GM23338 (cell line): ENCODE measurements at regions not wholly inside any gene's neighbourhood (a gene's known extent, or its start where the extent isn't known, plus 50 kb on each side); places are given as distances from the start of the nearest gene placed in this dataset.

Experiments used
- CREB1 ChIP-seq: fragments of 250-450 bp; sonication (Bioruptor Pico); IDR thresholded peaks from 2 replicates; pipeline ENCODE4 v1.5.0; 2020; ENCODE audit warnings: low read depth, mild to moderate bottlenecking, moderate library complexity
- CTCF ChIP-seq, 2 experiments: fragments of 200-600 bp in 1 of 2; sonication (generic) in 1 of 2; conservative IDR thresholded peaks; 2 replicates each; pipeline versions ENCODE4 v1.5.1 to v1.6.1; 2016 to 2017; ENCODE audit warnings: antibody characterized with exemption in 2 of 2, low read depth in 2 of 2, mild to moderate bottlenecking in 2 of 2, moderate library complexity in 1 of 2
- JUNB ChIP-seq: IDR thresholded peaks from one replicate; pipeline ENCODE4 v1.6.1; 2016; ENCODE audit warnings: antibody characterized with exemption; ENCODE audit not compliant: unreplicated experiment
- NANOG ChIP-seq: IDR thresholded peaks from 2 replicates; pipeline ENCODE4 v1.6.1; 2016; ENCODE audit warnings: antibody characterized with exemption, borderline replicate concordance
- POLR2AphosphoS5 ChIP-seq: IDR thresholded peaks from 2 replicates; pipeline ENCODE4 v1.6.1; 2016; ENCODE audit warnings: antibody characterized with exemption, low read depth
- ZNF331 ChIP-seq: fragments of 250-450 bp; sonication (Bioruptor Pico); IDR thresholded peaks from 2 replicates; pipeline ENCODE4 v1.5.0; 2020; ENCODE audit warnings: low read depth, mild to moderate bottlenecking, moderate library complexity
- TF ChIP-seq, protein P1 (sequence below): fragments of 250-450 bp; sonication (Bioruptor Pico); IDR thresholded peaks from 2 replicates; pipeline ENCODE4 v1.5.0; 2020; ENCODE audit warnings: mild to moderate bottlenecking, moderate library complexity
- TF ChIP-seq, protein P2 (sequence below): IDR thresholded peaks from one replicate; pipeline ENCODE4 v1.6.1; 2018; ENCODE audit warnings: antibody characterized with exemption; ENCODE audit not compliant: unreplicated experiment

- TF ChIP-seq, protein P1, sequence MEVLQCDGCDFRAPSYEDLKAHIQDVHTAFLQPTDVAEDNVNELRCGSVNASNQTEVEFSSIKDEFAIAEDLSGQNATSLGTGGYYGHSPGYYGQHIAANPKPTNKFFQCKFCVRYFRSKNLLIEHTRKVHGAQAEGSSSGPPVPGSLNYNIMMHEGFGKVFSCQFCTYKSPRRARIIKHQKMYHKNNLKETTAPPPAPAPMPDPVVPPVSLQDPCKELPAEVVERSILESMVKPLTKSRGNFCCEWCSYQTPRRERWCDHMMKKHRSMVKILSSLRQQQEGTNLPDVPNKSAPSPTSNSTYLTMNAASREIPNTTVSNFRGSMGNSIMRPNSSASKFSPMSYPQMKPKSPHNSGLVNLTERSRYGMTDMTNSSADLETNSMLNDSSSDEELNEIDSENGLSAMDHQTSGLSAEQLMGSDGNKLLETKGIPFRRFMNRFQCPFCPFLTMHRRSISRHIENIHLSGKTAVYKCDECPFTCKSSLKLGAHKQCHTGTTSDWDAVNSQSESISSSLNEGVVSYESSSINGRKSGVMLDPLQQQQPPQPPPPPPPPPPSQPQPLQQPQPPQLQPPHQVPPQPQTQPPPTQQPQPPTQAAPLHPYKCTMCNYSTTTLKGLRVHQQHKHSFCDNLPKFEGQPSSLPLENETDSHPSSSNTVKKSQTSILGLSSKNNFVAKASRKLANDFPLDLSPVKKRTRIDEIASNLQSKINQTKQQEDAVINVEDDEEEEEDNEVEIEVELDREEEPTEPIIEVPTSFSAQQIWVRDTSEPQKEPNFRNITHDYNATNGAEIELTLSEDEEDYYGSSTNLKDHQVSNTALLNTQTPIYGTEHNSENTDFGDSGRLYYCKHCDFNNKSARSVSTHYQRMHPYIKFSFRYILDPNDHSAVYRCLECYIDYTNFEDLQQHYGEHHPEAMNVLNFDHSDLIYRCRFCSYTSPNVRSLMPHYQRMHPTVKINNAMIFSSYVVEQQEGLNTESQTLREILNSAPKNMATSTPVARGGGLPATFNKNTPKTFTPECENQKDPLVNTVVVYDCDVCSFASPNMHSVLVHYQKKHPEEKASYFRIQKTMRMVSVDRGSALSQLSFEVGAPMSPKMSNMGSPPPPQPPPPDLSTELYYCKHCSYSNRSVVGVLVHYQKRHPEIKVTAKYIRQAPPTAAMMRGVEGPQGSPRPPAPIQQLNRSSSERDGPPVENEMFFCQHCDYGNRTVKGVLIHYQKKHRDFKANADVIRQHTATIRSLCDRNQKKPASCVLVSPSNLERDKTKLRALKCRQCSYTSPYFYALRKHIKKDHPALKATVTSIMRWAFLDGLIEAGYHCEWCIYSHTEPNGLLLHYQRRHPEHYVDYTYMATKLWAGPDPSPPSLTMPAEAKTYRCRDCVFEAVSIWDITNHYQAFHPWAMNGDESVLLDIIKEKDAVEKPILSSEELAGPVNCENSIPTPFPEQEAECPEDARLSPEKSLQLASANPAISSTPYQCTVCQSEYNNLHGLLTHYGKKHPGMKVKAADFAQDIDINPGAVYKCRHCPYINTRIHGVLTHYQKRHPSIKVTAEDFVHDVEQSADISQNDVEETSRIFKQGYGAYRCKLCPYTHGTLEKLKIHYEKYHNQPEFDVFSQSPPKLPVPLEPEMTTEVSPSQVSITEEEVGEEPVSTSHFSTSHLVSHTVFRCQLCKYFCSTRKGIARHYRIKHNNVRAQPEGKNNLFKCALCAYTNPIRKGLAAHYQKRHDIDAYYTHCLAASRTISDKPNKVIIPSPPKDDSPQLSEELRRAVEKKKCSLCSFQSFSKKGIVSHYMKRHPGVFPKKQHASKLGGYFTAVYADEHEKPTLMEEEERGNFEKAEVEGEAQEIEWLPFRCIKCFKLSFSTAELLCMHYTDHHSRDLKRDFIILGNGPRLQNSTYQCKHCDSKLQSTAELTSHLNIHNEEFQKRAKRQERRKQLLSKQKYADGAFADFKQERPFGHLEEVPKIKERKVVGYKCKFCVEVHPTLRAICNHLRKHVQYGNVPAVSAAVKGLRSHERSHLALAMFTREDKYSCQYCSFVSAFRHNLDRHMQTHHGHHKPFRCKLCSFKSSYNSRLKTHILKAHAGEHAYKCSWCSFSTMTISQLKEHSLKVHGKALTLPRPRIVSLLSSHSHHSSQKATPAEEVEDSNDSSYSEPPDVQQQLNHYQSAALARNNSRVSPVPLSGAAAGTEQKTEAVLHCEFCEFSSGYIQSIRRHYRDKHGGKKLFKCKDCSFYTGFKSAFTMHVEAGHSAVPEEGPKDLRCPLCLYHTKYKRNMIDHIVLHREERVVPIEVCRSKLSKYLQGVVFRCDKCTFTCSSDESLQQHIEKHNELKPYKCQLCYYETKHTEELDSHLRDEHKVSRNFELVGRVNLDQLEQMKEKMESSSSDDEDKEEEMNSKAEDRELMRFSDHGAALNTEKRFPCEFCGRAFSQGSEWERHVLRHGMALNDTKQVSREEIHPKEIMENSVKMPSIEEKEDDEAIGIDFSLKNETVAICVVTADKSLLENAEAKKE (CRISPR knock-in tag): no peak
- TF ChIP-seq JUNB (no peak), NANOG (no peak), POLR2AphosphoS5 (no peak), CTCF (conservative IDR thresholded peaks at IDR 0.05; ENCODE audit: low read depth in 2 of 2) (no peak), CREB1 (CRISPR knock-in tag) (no peak), ZNF331 (CRISPR knock-in tag) (no peak)
- TF ChIP-seq, protein P2, sequence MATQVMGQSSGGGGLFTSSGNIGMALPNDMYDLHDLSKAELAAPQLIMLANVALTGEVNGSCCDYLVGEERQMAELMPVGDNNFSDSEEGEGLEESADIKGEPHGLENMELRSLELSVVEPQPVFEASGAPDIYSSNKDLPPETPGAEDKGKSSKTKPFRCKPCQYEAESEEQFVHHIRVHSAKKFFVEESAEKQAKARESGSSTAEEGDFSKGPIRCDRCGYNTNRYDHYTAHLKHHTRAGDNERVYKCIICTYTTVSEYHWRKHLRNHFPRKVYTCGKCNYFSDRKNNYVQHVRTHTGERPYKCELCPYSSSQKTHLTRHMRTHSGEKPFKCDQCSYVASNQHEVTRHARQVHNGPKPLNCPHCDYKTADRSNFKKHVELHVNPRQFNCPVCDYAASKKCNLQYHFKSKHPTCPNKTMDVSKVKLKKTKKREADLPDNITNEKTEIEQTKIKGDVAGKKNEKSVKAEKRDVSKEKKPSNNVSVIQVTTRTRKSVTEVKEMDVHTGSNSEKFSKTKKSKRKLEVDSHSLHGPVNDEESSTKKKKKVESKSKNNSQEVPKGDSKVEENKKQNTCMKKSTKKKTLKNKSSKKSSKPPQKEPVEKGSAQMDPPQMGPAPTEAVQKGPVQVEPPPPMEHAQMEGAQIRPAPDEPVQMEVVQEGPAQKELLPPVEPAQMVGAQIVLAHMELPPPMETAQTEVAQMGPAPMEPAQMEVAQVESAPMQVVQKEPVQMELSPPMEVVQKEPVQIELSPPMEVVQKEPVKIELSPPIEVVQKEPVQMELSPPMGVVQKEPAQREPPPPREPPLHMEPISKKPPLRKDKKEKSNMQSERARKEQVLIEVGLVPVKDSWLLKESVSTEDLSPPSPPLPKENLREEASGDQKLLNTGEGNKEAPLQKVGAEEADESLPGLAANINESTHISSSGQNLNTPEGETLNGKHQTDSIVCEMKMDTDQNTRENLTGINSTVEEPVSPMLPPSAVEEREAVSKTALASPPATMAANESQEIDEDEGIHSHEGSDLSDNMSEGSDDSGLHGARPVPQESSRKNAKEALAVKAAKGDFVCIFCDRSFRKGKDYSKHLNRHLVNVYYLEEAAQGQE: no peak
Observed at GRCh38 chr12:16785953-16786352, 180.0 kb upstream of the LMO3 start (continued).
